ENCODE measurements at regions not wholly inside any gene's neighbourhood (a gene's known extent, or its start where the extent isn't known, plus 50 kb on each side); places are given as distances from the start of the nearest gene placed in this dataset.

- intact Hi-C loops (cut with DNase I) = no loop called here
- no peak overlapping the region for H3K4me3 ChIP-seq
Observed at GRCh38 chr1:221106616-221107015, 227.4 kb downstream of the HLX start.

DNA sequence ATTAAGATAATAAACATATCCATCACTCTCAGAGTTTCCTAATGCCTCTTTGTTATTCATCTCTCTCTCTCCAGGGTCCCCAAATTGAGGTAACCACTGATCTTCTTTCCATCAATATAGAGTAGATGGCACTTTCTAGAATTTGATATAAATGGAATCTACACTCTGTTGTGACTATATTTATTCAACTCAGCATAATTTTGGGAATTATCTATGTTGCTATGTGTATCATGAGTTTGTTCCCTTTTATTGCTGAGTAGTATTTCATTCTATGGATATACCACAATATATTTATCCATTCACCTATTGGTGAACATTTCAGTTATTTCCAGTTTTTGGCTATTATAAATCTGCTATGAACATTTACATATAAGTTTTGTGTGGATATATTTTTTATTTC, 230.7 kb downstream of the HLX start:
- Histone ChIP-seq H3K27ac (no peak overlapping the region), H3K27me3 (ENCODE audit: low read depth) (no peaks in the 10 kb centered on the region), H3K4me1 (no peaks in the 10 kb centered on the region), H3K36me3 (no peaks in the 10 kb centered on the region), H3K9me3 (no peaks in the 10 kb centered on the region), H3K4me3 (no peak overlapping the region)
- no peak for DNase-seq
- TF ChIP-seq CTCF (IDR thresholded peaks at IDR 0.05) = no peak
- intact Hi-C loops (cut with DNase I) = no loop called here
- ATAC-seq = no peak

More at GRCh38 chr1:221106616-221107015, 227.4 kb downstream of the HLX start:
- no peaks in the 10 kb centered on the region for H3K4me1 ChIP-seq
- H3K27ac ChIP-seq = no peak overlapping the region
- no peak for ATAC-seq
- no peaks in the 10 kb centered on the region for H3K27me3 ChIP-seq (ENCODE audit: low read depth)
- no peaks in the 10 kb centered on the region for H3K9me3 ChIP-seq
- no peak for TF ChIP-seq CTCF (IDR thresholded peaks at IDR 0.05)
- DNase-seq = no peak
- no peaks in the 10 kb centered on the region for H3K36me3 ChIP-seq

- TF ChIP-seq CTCF (IDR thresholded peaks at IDR 0.05) = no peak
- H3K9me3 ChIP-seq = no peaks in the 10 kb centered on the region
- no peak overlapping the region for H3K4me3 ChIP-seq
- H3K4me1 ChIP-seq = peaks cover 6% of the 10 kb centered on the region
- ATAC-seq (no peak), DNase-seq (no peak)
- H3K27me3 ChIP-seq (ENCODE audit: low read depth) = no peaks in the 10 kb centered on the region
- no peaks in the 10 kb centered on the region for H3K36me3 ChIP-seq
- intact Hi-C loops (cut with DNase I) = no loop called here
- no peak overlapping the region for H3K27ac ChIP-seq
Observed at GRCh38 chr1:221117133-221117532, 237.9 kb downstream of the HLX start.

DNA sequence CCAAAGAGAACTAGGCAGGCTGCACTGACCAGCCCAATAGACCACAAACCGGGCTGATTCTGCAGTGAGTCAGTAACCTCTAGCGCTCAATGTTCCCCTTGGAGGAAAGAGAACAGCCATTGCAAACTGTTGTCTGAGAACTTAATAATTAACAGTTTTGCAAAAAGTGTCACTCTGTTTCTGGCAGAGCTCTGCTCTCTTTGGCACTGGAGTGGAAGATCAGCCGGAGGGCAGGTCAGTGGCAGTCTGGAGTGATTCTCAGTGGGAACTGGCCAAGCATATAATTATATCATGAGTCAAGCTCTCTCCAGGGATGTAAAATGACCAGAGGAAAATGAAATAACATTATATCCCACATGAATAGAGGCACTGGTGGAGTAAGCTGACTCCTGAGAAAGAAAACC, 238.3 kb downstream of the HLX start:
- peaks cover 6% of the 10 kb centered on the region for H3K4me1 ChIP-seq
- intact Hi-C loops (cut with DNase I) = no loop called here
- H3K36me3 ChIP-seq = no peaks in the 10 kb centered on the region
- H3K9me3 ChIP-seq = no peaks in the 10 kb centered on the region
- no peaks in the 10 kb centered on the region for H3K27me3 ChIP-seq (ENCODE audit: low read depth)
- peak; percentile 39 to 54 for ATAC-seq
- H3K4me3 ChIP-seq = no peak overlapping the region
- H3K27ac ChIP-seq = no peak overlapping the region
- no peak for DNase-seq
- TF ChIP-seq CTCF (IDR thresholded peaks at IDR 0.05) = no peak

DNA sequence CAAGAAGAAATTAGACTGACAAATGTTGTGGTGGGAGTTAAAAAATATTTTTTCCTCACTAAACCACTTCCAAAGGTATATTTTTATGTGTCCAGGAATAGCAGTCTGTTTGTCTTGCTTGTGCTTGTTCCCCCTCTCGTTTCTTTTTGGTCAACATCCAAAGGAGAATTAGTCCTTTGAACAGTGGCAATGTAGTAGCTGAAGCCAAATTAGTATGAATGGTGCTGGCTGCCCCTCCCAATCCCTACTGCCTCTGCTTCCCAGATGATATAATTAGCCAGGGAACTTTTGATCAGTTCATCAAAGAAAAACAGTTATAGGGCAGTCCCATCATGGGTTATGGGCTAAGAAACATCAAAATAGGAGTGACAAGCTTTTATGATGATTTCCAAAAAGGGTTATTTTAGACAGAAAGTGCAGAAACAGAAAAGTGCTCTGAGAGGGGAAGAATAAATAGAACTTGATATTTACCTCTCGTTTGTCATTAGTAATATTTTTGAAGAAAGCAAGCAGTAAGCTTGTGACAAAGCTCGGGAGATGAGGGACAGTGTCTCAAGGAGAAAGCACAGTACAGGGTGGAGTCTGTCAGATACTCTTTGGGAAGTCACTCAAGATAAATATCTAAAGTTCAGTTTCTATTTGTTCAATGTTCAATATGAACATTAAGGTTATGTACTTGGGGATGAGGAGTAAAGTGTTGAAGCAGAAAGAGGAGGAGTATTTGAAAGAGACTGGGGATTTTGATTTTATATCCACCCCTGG, 239.1 kb downstream of the HLX start:
- DNase-seq = no peak
- H3K27me3 ChIP-seq (ENCODE audit: low read depth) = no peaks in the 10 kb centered on the region
- no peak overlapping the region for H3K27ac ChIP-seq
- TF ChIP-seq CTCF (IDR thresholded peaks at IDR 0.05) = no peak
- intact Hi-C loops (cut with DNase I) = no loop called here
- H3K36me3 ChIP-seq = no peaks in the 10 kb centered on the region
- H3K4me1 ChIP-seq = peaks cover 6% of the 10 kb centered on the region
- no peak overlapping the region for H3K4me3 ChIP-seq
- ATAC-seq = no peak
- H3K9me3 ChIP-seq = no peaks in the 10 kb centered on the region
